GM21528 (cell line): ENCODE measurements at regions not wholly inside any gene's neighbourhood (a gene's known extent, or its start where the extent isn't known, plus 50 kb on each side); places are given as distances from the start of the nearest gene placed in this dataset.

Experiments
- ATAC-seq: cut with Tn5 transposase; IDR thresholded peaks from one replicate; pipeline ENCODE4 v1.9.1; 2021; ENCODE audit warnings: mild to moderate bottlenecking, moderate library complexity; ENCODE audit not compliant: unreplicated experiment, low FRiP score

DNA sequence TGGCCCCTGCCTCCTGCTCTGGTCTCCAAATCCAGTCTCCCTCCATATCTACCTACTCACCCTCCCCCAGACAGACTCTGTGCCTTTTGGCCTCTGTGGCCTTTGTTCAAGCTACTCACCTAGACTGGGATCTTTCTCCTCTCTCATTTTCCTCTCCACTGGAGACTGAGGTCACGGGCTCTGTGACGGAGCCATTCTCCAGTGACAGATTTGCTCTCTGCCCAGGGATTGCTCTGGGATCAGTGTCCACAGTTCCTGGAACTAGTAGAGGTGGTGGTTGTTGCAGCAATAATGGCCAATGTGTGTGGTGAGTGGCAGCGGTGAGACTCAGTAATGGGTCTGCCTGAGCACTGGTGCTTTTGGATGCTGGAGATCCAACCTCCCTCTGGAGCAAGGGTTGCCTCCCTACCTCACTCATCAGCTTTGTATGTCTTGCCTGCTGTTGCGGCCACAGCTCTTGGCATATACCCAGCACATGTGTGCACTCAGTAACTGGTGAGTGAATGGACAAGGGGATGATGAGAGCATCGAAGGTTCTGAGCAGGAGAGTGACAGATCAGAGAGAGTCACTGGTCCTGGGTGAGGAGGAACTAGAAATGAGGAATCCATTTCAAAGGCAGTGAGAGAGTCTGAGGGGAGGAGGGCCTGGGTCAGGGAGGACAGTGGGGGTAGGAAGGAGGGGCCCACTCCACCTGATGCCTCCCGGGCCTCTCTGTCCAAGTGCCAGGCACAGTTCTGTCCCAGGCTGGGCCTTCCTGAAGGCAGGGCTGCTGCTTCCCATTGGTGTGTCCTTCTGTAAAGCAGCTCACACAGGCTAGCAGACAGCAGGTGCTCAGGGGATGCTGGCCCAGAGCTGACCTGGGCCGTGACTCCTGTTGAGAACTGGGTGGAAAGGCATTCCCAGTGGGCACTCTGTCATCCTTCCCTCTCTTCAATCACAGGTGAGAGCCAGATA, 96.5 kb upstream of the PITX1 start:
- no peak for ATAC-seq

DNA sequence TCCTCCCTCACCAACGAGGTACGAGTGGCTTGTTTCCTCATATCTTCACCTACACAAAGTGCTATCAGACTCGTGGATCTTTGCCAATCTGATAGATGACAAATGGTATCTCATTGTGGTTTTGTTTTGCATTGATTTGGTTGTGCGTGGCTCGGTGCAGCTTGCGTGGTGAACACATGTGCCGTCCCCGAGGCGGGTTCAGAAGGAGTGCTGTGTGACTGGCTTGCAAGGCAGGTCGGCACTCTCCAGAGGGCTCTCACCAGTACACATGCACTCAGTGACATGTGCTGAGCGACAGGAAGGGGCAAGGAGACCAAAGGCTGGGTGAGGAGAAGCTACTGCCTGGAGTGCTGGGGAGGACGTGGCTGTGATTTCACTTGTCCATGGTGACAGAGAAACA, 95.3 kb upstream of the PITX1 start:
- ATAC-seq = no peak

- no peak for ATAC-seq
These were observed 94.3 kb upstream of the PITX1 start for GRCh38 chr5:135128361-135128760.

- ATAC-seq = no peak
These were observed 93.6 kb upstream of the PITX1 start for GRCh38 chr5:135127439-135128240.

DNA sequence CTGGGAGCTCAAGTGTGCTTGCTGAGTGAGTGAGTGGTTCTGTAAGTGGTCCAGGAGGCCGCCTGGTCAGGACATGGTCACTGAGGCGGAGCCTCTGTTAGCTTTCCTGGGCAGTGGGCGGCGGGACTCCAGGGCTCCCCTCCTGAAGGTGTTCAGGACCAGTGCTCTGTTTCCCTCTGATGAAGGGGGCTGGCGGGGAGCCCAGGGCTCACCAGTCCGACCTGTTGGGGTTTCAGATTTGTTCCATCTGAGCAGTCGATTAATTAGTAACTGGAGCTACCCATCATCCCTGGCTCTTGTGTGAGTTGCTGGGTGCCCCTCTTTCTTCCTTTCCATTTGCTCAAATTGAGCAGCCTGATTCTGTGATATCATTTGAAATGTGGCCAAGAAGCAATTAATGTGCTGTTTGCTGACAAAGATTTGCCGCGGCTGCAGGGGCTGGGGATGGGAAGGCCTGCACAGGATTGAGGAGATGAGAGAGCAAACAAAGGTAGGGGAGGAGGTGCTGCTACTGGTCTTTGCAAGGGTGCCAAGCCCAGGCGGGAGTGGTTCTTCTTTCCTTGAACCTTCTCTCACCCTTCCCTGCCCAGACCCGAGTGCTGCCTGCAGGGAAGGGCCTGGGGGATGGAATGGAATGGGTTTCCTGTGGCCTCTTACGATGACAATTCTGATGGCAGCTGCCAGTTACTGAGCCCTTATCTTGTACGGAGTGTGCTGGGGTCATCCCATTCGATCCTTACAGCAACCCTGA, 92.8 kb upstream of the PITX1 start:
- ATAC-seq = no peak

GRCh38 chr5:135124724-135125123, 90.7 kb upstream of the PITX1 start:
- no peak for ATAC-seq

DNA sequence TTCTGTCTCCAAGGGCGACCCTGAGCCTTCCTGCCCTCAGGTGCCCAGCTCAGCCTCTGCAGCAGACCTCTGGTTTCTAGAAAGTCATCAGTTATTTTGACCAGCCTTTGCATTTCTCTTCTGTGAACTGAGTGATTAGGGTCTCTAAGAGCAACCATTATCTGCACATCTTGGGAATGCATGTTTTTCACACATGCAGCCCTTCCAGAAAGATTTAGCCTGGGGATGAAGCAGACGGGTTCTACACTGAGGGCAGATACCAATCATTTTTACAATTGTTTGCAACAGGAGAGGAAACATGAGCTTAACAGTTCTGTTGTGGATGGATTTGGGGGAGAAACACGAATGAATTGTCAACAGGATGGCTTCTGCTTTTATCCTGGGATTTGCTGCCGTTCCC, 90.1 kb upstream of the PITX1 start:
- ATAC-seq = no peak

DNA sequence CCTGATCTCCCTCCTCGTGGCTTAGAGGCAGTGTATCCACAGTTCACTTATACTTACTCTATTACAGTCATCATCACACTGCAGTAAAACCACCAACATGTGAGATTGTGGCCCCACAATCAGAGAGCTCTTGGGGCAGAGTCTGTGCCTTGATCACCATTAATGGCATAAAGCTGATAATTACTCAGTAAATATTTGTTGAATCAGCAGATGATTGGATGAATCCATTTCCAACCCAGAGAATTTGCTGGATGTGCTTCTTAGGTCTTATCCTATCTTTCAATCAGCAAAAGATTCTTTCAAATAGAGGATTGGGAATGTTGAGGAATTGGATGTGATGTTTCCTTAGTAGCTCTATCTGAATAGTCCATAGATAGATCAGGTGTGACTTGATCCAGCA, 88.8 kb upstream of the PITX1 start:
- ATAC-seq = no peak

DNA sequence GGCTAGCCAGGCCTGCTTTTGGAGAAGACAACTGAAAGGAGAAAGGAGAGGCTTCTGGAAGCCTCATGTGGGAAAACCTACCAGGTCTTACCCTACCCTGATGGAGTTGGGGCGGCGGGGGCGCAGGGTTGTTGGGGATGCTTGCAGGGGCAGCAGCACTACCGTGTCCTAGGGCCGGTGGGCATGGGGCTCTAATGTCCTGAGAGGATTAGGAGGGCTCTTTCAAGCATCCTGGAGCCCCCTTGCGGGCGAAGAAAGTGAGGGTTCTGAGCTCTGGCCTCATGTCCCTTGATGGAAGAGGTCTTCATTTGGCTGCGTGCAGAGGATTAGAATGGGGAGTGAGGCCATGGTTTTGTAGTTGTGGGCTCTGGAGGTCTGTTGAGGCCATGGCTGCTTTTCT, 86.9 kb upstream of the PITX1 start:
- no peak for ATAC-seq

- ATAC-seq = no peak
These were observed 85.5 kb upstream of the PITX1 start for GRCh38 chr5:135119481-135119880.

DNA sequence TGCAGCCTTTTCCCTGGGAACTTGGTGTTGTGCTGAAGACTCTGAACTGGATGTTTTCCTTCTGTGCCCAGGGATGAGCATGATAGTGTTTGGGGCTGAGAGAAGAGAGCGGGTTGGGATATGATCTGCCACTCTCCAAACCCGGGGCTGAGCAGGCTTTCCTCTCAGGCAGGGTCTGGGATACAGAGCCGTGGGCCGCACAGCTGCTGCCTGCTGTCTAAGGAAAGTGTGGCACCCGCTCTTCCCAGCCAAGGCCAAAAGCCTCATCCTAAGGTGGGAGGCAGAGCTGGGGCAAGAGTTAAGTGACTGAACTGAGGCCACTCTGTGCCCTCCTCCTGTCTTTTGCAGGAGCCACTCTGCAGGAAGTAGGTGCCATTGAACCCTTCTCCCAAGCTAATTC, 83.6 kb upstream of the PITX1 start:
- ATAC-seq = no peak

- no peak for ATAC-seq
These were observed 82.1 kb upstream of the PITX1 start for GRCh38 chr5:135116160-135116561.

GRCh38 chr5:135115591-135115990, 81.6 kb upstream of the PITX1 start:
- no peak for ATAC-seq

GRCh38 chr5:135114759-135115158, 80.7 kb upstream of the PITX1 start:
- ATAC-seq = no peak

DNA sequence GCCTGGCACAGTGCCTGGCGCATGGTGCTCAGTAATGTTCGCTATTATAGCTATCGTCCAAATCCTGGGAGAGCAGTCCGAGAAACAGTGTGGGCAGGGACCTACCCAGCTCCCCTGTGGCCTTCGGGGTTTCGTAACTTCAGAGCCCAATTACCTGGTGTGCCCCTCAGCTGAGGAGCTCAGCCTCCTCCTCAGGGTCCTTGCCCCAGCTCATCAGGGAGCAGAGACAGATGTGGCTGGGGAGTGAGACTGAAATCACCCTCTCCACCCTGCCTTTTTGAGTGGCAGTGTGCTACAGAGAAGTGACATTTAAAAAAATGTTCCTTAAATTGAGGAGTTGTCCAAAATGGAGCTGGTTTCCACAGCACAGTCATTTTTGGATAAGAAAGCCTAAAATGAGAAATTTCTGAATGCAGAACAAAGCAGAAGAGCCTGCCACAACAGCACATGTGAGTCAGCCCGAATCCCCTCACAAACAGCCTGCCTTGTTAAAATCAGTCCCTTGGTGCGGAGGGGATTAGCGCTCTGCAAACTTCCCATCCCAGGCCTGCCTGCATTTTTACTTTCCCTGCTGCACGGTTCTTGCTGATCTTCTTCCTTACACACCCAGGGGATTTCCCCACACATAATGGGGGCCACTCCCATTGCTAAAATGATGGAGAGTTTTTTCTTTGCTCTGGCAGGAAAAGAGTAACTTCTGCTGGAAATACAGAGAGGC, 78.1 kb upstream of the PITX1 start:
- ATAC-seq = no peak

DNA sequence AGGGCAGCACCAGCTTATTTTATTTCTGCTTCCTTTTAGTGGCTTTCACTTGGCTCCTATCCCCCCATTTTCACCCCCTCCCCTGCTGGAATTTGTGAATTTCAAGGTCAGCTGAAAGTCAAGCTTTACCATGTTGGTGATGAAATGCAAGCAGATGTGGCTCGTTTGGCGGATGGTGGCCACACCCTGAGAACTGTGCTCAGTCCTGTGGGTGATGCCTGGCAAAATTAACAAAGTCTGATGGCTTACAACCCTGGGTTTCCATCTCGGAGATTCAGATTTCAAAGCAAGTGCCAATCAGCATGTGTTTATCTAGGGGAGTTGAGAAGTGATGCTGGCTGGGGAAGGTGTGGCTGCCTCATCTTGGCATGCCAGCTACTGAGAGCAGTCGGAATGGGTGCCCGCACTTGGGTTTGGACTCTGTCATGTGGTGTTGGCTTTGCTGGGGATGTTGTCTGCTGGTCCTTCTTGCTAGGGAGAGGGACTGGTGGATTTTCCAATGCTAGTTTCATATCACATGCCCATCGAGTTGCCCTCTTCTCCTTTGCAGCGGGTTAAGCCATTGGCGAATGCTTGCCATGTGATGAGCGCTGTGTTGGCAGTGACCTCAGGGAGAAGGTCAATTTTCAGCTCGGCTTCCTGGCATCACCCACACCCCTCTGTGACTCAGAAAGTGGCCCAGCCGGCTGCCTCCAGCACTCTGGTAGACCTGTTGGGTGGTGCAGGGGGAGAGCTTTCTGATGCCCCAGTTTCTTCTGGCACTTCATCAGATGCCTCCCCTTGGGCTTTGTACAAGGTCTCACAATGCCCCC, 77.0 kb upstream of the PITX1 start:
- no peak for ATAC-seq

DNA sequence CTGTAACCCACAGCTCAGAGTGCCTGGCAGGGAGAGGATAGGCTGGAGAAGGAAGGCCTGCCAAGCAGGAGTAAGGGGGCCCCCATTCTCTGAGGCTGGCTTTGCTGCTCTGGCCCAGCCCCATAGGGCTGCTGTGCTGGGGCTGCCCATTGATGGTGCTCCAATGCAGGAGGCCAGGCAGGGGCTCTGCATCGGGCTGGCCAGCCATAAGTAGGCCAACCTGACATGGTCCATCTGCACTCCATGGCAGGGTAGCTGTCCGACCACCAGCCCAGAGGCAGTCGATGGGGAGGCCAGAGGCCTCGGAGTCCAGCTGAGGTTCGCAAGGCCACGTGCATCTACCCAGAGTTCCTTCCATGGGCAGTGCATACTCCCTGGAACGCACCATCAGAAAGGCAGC, 75.0 kb upstream of the PITX1 start:
- ATAC-seq = no peak

DNA sequence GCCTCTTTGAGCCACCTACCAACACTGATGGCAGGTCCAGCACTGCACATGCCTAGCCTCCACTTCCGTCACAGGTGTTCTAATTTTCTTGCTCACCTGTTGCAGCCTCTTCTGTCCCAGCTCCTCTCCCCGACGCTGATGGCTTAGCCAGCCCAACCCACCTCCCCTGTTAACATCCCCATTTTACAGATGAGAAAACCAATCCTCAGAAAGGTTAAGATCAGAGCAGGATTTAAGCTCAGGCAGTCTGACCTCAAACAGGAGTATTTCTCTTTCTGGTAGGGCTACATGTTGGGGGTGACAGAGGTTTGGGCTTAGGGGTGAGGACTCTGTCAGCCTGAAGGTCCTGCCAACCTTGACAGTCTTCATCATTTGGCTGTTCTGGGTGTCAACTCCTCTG, 74.5 kb upstream of the PITX1 start:
- ATAC-seq = no peak

GRCh38 chr5:135107986-135108385, 74.0 kb upstream of the PITX1 start:
- ATAC-seq = no peak
